ENCODE measurements at regions not wholly inside any gene's neighbourhood (a gene's known extent, or its start where the extent isn't known, plus 50 kb on each side); places are given as distances from the start of the nearest gene placed in this dataset.

DNA sequence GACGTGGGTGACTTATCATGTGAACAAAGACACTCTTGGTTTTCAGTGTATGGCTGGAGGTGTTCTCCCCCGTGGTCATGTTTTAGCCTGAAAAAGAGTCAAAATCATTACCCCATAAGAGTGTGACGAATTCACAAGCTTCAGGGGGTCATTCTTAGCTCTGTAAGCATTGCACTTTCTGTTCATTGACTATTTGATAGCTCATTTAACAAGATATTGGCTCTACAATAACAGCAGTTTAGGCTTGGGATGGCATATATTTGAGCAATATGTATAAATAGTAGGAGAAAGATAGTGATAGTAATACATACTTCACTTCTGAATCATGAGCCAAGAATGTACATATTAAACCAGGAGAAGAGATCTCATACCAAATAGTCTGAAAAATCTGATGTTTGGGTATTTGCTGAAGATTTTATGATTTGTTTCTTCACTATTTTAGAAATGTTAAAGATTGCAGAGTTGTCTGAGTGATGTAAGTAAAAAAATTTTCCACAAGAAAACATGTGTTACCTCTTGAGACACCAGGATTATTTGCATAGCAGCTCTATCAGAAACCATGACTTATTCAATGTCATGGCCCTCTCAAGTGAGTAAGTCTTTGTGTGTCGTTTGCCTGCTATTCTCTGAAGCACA lies 996.0 kb downstream of the OTOL1 start:
- no peak overlapping the region for H3K4me3 ChIP-seq
- H3K36me3 ChIP-seq (ENCODE audit: control insufficient read depth in 2 of 2, insufficient read depth in 2 of 2, low read length in 1 of 2): no peaks in the 10 kb centered on the region
- POLR2A ChIA-PET: no interaction called here
- no peaks in the 10 kb centered on the region for H4K20me1 ChIP-seq (ENCODE audit: control insufficient read depth, insufficient read depth)
- H3K4me2 ChIP-seq (ENCODE audit: control insufficient read depth, insufficient read depth): no peak overlapping the region
- H3K27me3 ChIP-seq (replicated peaks in 1 of 2; ENCODE audit: control insufficient read depth in 2 of 2, insufficient read depth in 2 of 2, low read length in 1 of 2): no peaks in the 10 kb centered on the region
- no TSS peak for BruUV-seq (replicated peaks)
- SMC1A ChIA-PET (ENCODE audit: uncharacterized antibody, unreplicated experiment): no interaction called here
- H3K9me3 ChIP-seq (replicated peaks; ENCODE audit: control insufficient read depth, insufficient read depth, low read length): no peaks in the 10 kb centered on the region
- intact Hi-C loops (cut with micrococcal nuclease; ENCODE audit: unreplicated experiment) (no loop called here), in situ Hi-C loops (cut with MboI) (no loop called here)
- FAIRE-seq: no peak
- RAD21 ChIA-PET (ENCODE audit: unreplicated experiment): no interaction called here
- H3K79me2 ChIP-seq (ENCODE audit: control insufficient read depth, insufficient read depth, low read length): no peaks in the 10 kb centered on the region
- 0% methylated on average over 4 of the region's 4 CpGs for WGBS (ENCODE audit: insufficient coverage, insufficient replicate concordance, low lambda C conversion rate, missing lambda C conversion rate)
- no peak overlapping the region for H3K27ac ChIP-seq (ENCODE audit: control insufficient read depth, insufficient read depth)
- H2AFZ ChIP-seq (ENCODE audit: control insufficient read depth, low read depth, low read length): no peak overlapping the region
- CTCF ChIA-PET: no interaction called here
- H3K4me1 ChIP-seq (ENCODE audit: control insufficient read depth, insufficient read depth, low read length): no peaks in the 10 kb centered on the region
- H3K9ac ChIP-seq (ENCODE audit: control insufficient read depth, insufficient read depth, low read length): no peak overlapping the region
- TF ChIP-seq TCF3 (IDR thresholded peaks at IDR 0.05; ENCODE audit: borderline replicate concordance, insufficient read depth, low read depth, low read length) (no peak), ZNF384 (IDR thresholded peaks at IDR 0.05; ENCODE audit: borderline replicate concordance, low read depth, low read length) (no peak), CHD1 (IDR thresholded peaks at IDR 0.05; ENCODE audit: low read depth, low read length) (no peak), BHLHE40 (IDR thresholded peaks at IDR 0.05; ENCODE audit: borderline replicate concordance in 1 of 2, low read depth in 2 of 2, low read length in 1 of 2) (no peak), MTA2 (IDR thresholded peaks at IDR 0.05; ENCODE audit: low read depth) (no peak), ZBTB33 (IDR thresholded peaks at IDR 0.05) (no peak), SMAD5 (IDR thresholded peaks at IDR 0.05; ENCODE audit: low read depth) (no peak), TARDBP (IDR thresholded peaks at IDR 0.05; ENCODE audit: borderline replicate concordance) (no peak), HCFC1 (IDR thresholded peaks at IDR 0.05; ENCODE audit: low read length) (no peak), MAX (IDR thresholded peaks at IDR 0.05; ENCODE audit: low read depth, low read length) (no peak), EZH2 (IDR thresholded peaks at IDR 0.05; ENCODE audit: borderline replicate concordance, control insufficient read depth, low read depth, low read length) (no peak)
- ATAC-seq: no peak
- DNase-seq (ENCODE audit: low read depth, low spot score): no peak
